Uterus (tissue), 2 donors: ENCODE measurements at regions not wholly inside any gene's neighbourhood (a gene's known extent, or its start where the extent isn't known, plus 50 kb on each side); places are given as distances from the start of the nearest gene placed in this dataset.

ENCODE experiments used
- CTCF ChIP-seq, 4 experiments: fragments of 200-600 bp in 2 of 4; fragments of 450-650 bp in 2 of 4; sonication (generic) in 2 of 4; IDR thresholded peaks; one replicate each; pipeline ENCODE4 v1.5.1; 2016 to 2019; ENCODE audit warnings: antibody characterized with exemption in 4 of 4, mild to moderate bottlenecking in 2 of 4, moderate library complexity in 1 of 4
- POLR2A ChIP-seq, 2 donors: fragments of 450-650 bp; IDR thresholded peaks; one replicate each; pipeline ENCODE4 v1.6.1; 2016; ENCODE audit warnings: antibody characterized with exemption in 2 of 2, mild to moderate bottlenecking in 1 of 2, moderate library complexity in 1 of 2

- TF ChIP-seq CTCF (IDR thresholded peaks at IDR 0.05) (no peak), POLR2A (IDR thresholded peaks at IDR 0.05) (no peak)
These were observed 459.4 kb upstream of the CDH6 start for GRCh38 chr5:30734118-30734517.
